Astrocyte (in vitro differentiated cells and primary cell): ENCODE measurements at regions not wholly inside any gene's neighbourhood (a gene's known extent, or its start where the extent isn't known, plus 50 kb on each side); places are given as distances from the start of the nearest gene placed in this dataset.

Experiments used
- CTCF ChIP-seq: IDR thresholded peaks from 2 replicates; pipeline ENCODE4 v1.5.1; 2011; ENCODE audit warnings: low read depth, mild to moderate bottlenecking, inconsistent platforms, low read length, moderate library complexity; ENCODE audit not compliant: insufficient read depth
- EZH2 ChIP-seq: IDR thresholded peaks from 2 replicates; pipeline ENCODE4 v1.6.1; 2012; ENCODE audit warnings: mild to moderate bottlenecking, low read length, inconsistent platforms; ENCODE audit not compliant: insufficient read depth

- TF ChIP-seq CTCF, result no peak
- no peak for TF ChIP-seq EZH2
These were observed 139.9 kb upstream of the CDH7 start for GRCh38 chr18:65610939-65611338.
